WERI-Rb-1 (cell line): ENCODE measurements at regions not wholly inside any gene's neighbourhood (a gene's known extent, or its start where the extent isn't known, plus 50 kb on each side); places are given as distances from the start of the nearest gene placed in this dataset.

Source experiments
- DNase-seq: peaks from one replicate; pipeline ENCODE4 v3.0.0-alpha.2; 2020
- H3K27ac ChIP-seq: fragments of 250-450 bp; sonication (Bioruptor Pico); 2 replicates; pipeline ENCODE4 v1.5.1; 2020; ENCODE audit warnings: mild to moderate bottlenecking, moderate library complexity
- H3K27me3 ChIP-seq: fragments of 250-450 bp; sonication (Bioruptor Pico); 2 replicates; pipeline ENCODE4 v1.5.1; 2021; ENCODE audit warnings: mild to moderate bottlenecking, low read depth, moderate library complexity; ENCODE audit not compliant: insufficient read depth, severe bottlenecking
- H3K36me3 ChIP-seq: fragments of 250-450 bp; sonication (Bioruptor Pico); 2 replicates; pipeline ENCODE4 v1.5.1; 2020; ENCODE audit warnings: mild to moderate bottlenecking, moderate library complexity
- H3K4me3 ChIP-seq: 2 replicates; pipeline ENCODE4 v1.5.1; 2011; ENCODE audit warnings: low read depth, mild to moderate bottlenecking, control low read depth, low read length
- H3K9me3 ChIP-seq: fragments of 250-450 bp; sonication (Bioruptor Pico); 2 replicates; pipeline ENCODE4 v1.5.1; 2021; ENCODE audit warnings: mild to moderate bottlenecking, moderate library complexity; ENCODE audit not compliant: severe bottlenecking
- CTCF ChIP-seq: IDR thresholded peaks from 2 replicates; pipeline ENCODE4 v1.5.1; 2011; ENCODE audit warnings: low read depth, mild to moderate bottlenecking, control low read depth, inconsistent platforms, low read length

DNA sequence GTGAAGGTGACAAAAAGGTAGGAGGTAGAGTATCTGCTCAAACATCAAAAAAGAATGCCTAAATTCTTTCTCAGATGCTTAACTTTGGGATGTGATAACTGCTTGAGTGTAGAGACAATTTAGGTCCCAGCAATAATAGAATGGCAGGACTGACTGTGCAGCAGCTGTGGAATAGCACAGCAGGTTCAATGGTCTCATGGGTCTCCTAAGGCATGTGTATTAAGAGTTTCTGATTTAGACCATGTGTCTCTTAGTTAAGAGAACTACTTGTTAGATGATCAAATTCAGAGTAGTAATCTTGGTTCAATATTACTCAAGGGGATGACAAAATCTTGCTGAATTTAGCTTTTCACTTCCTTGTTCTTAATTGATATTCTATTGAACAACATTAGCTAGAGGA, 72.0 kb downstream of the ALX1 start:
- H3K36me3 ChIP-seq, result no peaks in the 10 kb centered on the region

GRCh38 chr12:85356596-85357385, 76.8 kb downstream of the ALX1 start:
- no peak for DNase-seq
- H3K27ac ChIP-seq, result no peak overlapping the region
- no peaks in the 10 kb centered on the region for H3K27me3 ChIP-seq
- no peak for TF ChIP-seq CTCF
- no peaks in the 10 kb centered on the region for H3K36me3 ChIP-seq
- no peaks in the 10 kb centered on the region for H3K9me3 ChIP-seq
- no peak overlapping the region for H3K4me3 ChIP-seq

More for the DNA sequence above, 72.0 kb downstream of the ALX1 start:
- no peak overlapping the region for H3K4me3 ChIP-seq
- H3K9me3 ChIP-seq, result no peaks in the 10 kb centered on the region
- H3K27ac ChIP-seq, result no peak overlapping the region
- DNase-seq, result no peak
- H3K27me3 ChIP-seq, result no peaks in the 10 kb centered on the region
- TF ChIP-seq CTCF, result no peak

- Histone ChIP-seq H3K9me3 (no peaks in the 10 kb centered on the region), H3K27me3 (no peaks in the 10 kb centered on the region), H3K4me3 (no peak overlapping the region), H3K27ac (no peak overlapping the region), H3K36me3 (no peaks in the 10 kb centered on the region)
- no peak for DNase-seq
- TF ChIP-seq CTCF, result no peak
These were observed 77.6 kb downstream of the ALX1 start for GRCh38 chr12:85357609-85358008.

GRCh38 chr12:85358715-85359114, 78.7 kb downstream of the ALX1 start:
- no peak overlapping the region for H3K4me3 ChIP-seq
- no peak for TF ChIP-seq CTCF
- H3K9me3 ChIP-seq, result no peaks in the 10 kb centered on the region
- no peak for DNase-seq
- H3K36me3 ChIP-seq, result no peaks in the 10 kb centered on the region
- H3K27me3 ChIP-seq, result no peaks in the 10 kb centered on the region
- no peak overlapping the region for H3K27ac ChIP-seq

GRCh38 chr12:85363382-85364190, 83.6 kb downstream of the ALX1 start:
- DNase-seq, result no peak
- no peaks in the 10 kb centered on the region for H3K9me3 ChIP-seq
- H3K36me3 ChIP-seq, result no peaks in the 10 kb centered on the region
- H3K27me3 ChIP-seq, result no peaks in the 10 kb centered on the region
- no peak for TF ChIP-seq CTCF
- no peak overlapping the region for H3K27ac ChIP-seq
- no peak overlapping the region for H3K4me3 ChIP-seq
